GM19025 (cell line): ENCODE measurements at regions not wholly inside any gene's neighbourhood (a gene's known extent, or its start where the extent isn't known, plus 50 kb on each side); places are given as distances from the start of the nearest gene placed in this dataset.

Experiments
- ATAC-seq: cut with Tn5 transposase; IDR thresholded peaks from one replicate; pipeline ENCODE4 v1.9.1; 2021; ENCODE audit warnings: mild to moderate bottlenecking, low read depth, moderate library complexity; ENCODE audit not compliant: unreplicated experiment

GRCh38 chr6:121961619-121962125, 437.8 kb upstream of the HSF2 start:
- no peak for ATAC-seq

DNA sequence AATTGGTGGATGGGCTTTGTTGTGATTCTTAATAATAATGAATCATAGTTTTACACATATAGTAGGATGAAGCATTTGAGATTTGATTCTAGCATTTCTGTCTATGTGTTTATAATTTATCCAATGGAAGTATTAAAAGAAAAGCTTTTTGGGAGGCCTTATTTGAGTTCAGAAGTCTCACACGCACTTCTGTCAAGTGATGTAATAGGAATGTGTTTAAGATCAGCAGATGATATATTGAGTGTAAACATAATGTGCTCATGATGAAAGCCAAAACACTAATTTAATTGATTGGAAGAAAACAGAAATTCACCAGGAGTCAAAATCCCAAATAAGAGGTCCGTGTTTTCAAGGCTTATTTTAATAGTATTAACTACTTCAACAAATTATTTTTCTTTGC, 435.6 kb upstream of the HSF2 start:
- ATAC-seq, result no peak

DNA sequence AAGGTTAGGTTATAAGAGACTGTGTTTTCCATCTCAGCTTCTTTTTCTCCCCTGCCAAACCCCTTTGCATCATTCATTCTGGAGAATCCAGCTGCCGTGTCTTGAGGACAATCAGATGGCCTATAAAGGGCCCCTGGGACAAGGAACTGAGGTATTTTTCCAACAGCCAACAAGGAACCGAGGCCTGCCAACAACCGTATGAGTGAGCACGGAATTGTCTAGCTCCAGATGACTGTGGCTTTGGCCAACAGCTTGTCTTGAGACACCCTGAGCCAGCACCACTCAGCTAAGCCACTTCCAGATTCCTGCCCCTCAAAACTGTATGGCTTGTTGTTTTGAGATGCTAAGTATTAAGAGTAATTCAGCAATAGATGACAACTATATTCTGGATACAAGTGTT, 433.7 kb upstream of the HSF2 start:
- ATAC-seq, result no peak

GRCh38 chr6:121967631-121968030, 431.8 kb upstream of the HSF2 start:
- no peak for ATAC-seq

DNA sequence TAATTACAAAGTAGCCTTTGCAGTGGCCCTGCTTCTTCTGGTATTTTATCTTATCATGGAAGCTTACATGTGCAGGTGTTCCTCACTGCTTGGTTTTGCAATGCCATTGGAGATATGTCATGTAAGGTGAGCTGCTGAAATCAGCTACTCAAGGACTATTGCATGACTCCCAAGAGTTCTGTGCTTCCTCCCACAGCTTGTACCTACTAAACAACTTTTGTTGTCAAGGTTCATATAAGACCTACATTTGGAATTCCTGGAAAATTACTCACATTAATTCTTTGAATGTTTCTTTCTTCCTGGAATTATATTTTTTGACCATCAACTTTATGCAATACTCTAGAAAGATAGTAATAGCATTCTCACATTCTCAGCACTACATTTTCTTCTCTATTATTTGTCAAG, 427.5 kb upstream of the HSF2 start:
- ATAC-seq, result no peak

DNA sequence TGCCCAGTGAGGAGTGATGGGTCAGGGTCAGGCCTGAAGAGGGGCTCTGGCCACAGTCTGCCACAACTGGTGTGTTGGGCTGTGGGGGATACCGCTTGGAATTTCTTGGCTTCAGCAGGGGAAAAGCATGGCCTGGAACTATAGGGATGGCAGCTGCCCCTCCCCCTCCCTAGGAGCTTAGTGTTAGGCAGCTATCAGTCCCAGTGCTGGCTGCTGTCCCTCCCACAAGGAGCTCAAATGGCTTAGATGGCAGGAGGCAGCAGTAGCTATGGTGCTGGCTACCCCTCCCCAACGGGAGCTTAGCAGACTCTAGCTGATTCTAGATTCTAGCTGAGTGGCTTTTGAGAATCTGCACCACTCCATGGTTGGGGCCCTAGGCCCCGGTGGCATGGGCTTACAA, 414.5 kb upstream of the HSF2 start:
- ATAC-seq, result no peak

- no peak for ATAC-seq
These were observed 406.1 kb upstream of the HSF2 start for GRCh38 chr6:121993362-121993761.

DNA sequence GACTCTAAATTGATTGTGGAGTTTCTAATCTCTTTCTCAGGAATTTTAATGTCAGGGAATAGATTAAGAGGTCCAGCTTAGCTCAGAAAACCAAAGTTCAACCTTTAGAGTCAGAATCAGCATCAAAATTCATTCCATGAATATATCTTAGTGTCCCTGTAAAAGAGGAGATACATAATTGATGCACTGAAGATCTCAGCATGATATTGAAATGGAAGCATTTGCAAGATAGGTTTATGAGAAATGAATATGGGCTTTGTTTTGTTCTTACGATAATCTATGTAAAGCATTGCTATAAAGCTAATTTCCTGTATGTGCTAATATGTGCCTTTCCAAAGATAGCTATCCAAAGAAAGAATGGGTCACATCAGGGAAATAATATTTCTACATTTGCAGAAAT, 404.5 kb upstream of the HSF2 start:
- ATAC-seq, result no peak

DNA sequence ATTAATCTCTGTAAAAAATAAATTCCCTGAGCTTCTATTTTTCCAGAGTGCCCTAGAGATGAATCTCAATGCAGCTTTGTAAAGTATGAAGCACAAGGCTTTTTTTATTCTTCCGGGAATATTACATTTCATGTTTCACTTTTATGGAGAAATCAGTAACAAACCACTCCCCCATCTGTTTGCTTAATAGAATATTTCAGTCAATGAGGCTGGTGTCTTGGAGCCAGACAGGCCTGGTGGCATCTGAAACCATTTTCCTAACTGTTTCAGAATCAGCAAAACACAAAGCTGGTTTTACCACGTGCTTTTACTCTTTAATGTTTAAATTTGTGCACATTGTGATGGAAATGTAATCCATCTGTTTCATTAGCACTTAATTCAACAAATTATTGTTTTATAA, 400.8 kb upstream of the HSF2 start:
- ATAC-seq, result no peak

- no peak for ATAC-seq
These were observed 399.9 kb upstream of the HSF2 start for GRCh38 chr6:121999456-122000065.

DNA sequence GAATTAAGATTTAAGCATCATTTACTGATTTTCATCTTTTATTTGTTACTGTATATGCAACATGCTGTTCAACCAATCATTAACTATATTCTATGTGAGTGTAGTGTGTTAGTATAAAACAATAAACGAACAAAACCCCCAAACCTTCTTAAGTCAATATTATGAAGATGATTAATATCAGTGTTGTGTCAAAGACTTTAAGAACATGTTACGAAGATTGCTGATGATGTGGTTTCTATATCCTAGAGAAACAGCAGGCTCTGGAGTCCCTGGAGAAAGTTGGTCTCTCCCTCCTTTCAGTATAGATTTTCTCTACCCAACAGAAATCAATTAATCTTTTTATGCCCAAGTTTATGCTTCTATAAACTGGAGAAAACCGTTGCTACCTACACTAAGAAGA, 393.8 kb upstream of the HSF2 start:
- ATAC-seq, result no peak

- ATAC-seq, result no peak
These were observed 392.1 kb upstream of the HSF2 start for GRCh38 chr6:122007339-122007738.

DNA sequence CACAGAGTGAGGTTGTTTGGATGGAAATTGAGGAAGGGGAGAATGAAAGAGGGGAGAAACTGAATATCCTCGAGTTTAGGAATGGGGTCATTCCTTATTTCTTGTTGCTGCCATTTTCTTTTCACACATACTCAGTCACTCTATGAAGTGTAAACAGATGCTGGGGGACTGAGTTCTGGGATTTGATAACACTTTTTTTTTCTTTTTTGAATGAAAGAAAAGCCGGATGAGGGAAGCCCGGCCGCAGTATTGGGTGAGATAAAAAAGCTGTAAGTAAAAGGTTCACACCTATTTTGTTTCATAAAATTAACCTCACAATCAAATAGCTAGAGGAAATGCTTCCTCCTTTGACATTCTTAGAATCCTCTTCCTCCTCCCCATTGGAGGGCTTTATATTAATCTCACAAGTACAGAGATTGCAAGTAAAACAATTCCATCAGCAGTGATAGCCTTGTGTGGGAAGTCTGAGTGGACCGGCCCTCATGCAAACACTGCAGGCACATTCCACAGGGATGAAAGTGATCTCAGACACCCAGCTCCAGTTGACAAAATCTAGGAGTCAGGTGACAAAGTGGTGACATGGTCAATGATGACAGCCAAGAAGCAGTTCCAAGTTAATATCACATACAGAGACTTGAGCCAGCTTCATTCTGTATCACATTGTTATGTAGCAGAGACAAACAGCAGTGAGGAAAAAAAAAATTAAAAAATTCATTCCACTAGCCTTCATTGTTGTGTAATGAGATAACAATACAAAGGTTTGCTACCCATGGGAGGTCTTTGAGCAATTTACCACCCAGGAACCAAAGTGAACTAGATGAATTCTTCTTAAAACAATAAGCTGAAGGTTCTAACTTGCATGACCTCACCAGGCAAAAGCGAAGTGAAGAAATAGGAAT, 391.1 kb upstream of the HSF2 start:
- no peak for ATAC-seq

DNA sequence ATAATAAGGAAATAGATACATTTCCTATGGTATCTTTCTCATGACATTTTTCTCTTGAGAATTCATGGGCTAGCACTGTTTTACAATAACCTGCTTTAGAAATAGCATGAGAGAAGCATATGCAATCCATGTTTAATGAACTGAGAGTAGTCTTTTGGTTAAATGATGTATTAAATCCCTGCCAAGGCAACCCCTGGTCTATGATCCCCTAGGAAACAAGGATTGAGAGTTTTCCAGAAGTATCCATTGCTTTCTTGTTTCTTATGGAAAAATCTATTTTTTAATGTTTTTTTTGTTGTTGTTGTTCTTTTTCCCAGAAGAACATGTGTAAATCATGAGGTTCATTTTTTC, 390.5 kb upstream of the HSF2 start:
- no peak for ATAC-seq

DNA sequence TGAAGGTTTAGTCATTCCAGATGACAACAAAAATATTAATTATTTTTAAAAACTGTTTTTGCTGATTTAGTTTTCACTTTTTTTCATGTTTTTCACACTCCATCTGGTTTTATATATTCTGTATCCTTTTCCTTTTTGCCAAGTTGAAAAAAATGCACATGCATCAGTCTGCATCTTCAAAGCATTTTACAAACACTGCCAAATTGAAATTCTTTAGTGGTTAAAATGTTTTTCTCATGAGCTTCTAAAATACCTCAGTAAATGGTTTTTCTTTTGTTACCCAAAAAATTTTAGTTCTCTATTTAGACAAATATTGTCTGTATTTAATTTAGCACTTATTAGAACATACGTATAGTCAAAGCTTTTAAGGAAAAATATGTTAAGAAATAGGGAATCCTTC, 386.9 kb upstream of the HSF2 start:
- no peak for ATAC-seq

- no peak for ATAC-seq
These were observed 384.5 kb upstream of the HSF2 start for GRCh38 chr6:122014961-122015360.

DNA sequence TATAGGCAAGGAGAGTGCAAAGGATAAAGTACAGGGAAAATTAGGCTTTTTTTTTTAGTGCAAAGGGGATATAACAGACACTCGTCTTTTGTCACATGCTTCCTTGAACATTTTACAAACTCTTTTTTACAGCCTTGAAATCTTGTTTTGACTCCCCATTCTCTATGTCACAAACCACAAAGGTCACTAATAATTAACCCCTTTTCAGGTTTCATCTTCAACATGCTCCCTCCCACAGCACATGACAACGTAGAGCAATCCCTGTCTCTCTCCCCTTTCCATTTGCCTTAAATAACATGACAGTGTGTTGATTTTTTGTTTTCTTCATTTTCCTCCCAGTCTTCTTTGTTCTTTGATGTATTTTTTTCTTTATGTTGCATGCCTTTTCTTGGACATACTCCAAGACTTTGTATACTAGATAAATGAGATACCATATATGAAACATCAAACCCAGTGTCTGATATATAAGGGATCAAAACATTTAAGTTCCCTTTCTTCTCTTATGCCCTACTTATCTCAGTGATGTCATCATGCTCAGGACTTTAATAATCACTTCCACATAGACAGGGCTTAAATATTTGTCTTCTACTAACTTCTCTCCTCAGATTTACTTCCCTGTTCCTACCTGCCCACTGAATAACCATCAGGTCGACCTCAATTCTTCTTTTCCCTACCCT, 378.7 kb upstream of the HSF2 start:
- ATAC-seq, result peak; percentile 97

GRCh38 chr6:122025104-122025503, 374.3 kb upstream of the HSF2 start:
- no peak for ATAC-seq

DNA sequence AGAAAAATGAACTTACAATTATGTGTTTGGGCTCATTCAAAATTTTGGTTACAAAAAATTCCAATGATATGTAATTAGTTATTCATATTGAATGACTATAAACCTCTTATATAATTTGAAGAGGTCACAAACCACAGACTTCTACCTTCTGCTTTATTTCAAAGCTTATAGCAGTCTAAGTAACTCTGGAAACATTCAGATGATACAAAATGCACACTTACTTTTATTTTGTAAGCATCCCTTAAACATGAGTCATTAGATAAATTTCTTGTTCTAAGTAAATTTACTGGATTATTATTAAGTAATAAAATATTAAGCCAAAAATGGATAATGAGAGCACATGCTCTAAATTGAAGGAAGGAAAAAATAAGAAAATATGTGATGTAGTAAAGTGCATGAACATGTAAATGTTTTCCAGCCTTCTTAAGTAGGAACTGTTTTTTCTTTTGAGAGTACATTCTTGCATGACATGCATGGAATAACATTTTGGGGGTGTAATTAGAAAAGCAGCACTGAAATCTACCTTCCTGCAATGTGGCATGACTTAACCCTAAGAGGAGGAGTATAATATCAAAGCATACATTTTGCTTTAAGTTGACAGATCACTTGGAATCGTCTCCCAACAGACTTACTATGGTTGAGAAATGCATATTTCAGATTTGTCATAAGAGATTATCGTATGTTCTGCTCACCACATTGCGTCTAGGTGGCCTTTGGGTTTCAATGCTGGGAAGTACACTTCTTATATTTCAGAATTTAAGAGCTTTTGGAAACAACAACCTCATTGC, 372.7 kb upstream of the HSF2 start:
- ATAC-seq, result no peak

DNA sequence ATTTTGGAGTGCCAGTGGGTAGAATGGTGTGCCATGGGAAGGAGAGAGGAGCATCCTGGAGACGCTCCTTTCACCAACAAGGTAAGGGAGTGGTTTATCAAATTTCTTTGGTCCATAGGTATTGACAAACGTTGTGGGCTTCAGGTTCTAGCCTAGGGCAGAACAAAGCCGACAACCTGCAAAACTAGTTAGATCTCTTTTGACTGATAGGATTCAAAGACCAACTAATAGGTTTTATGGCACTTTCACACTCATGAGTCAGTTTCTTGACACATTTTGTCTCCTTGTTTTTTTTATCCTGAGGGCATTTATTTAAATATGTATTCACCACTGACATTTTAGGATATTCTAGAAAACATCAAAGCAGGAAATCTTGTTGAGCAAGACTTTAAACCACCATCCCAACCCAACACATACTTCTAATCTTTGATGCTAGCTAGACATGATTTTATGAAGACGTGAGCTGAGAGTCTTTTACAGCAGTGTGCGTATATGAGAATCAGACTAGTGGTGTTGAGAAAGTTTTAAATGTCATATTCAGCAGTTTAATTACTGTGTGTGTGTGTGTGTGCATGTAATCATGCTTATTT, 370.4 kb upstream of the HSF2 start:
- ATAC-seq, result no peak
